WTC11 (cell line): ENCODE measurements at regions not wholly inside any gene's neighbourhood (a gene's known extent, or its start where the extent isn't known, plus 50 kb on each side); places are given as distances from the start of the nearest gene placed in this dataset.

Source experiments
- ATAC-seq: fragments of 200-7000 bp; cut with Tn5 transposase; 2 replicates; pipeline ENCODE4 v1.10.0; 2021; ENCODE audit warnings: mild to moderate bottlenecking, moderate library complexity
- CTCF ChIA-PET: fragments of 300-600 bp; sonication (Branson Sonifier 250); formaldehyde crosslinking; loops from one replicate; lab custom pipeline; 2021; ENCODE audit warnings: antibody characterized with exemption; lab: Charles Lee
- POLR2A ChIA-PET: fragments of 350-600 bp; sonication (Branson Sonifier 250); formaldehyde crosslinking; loops from one replicate; lab custom pipeline; 2021; ENCODE audit warnings: antibody characterized with exemption; lab: Charles Lee
- DNase-seq: peaks from one replicate; pipeline ENCODE4 v3.0.0; 2021; ENCODE audit warnings: low spot score
- H3K27ac Mint-ChIP-seq: 2 replicates; pipeline ENCODE4 v1.8.0; 2021; ENCODE audit warnings: mixed read lengths
- H3K27me3 Mint-ChIP-seq: 2 replicates; pipeline ENCODE4 v1.8.0; 2021; ENCODE audit warnings: low read depth, mild to moderate bottlenecking, moderate library complexity, mixed read lengths
- H3K36me3 Mint-ChIP-seq: 2 replicates; pipeline ENCODE4 v1.8.0; 2021; ENCODE audit warnings: mixed read lengths
- H3K4me1 Mint-ChIP-seq: 2 replicates; pipeline ENCODE4 v1.8.0; 2022; ENCODE audit warnings: mixed read lengths
- H3K4me3 Mint-ChIP-seq: 2 replicates; pipeline ENCODE4 v1.8.0; 2021; ENCODE audit warnings: mild to moderate bottlenecking, moderate library complexity, mixed read lengths
- H3K9me3 Mint-ChIP-seq: 2 replicates; pipeline ENCODE4 v1.8.0; 2021; ENCODE audit warnings: mixed read lengths
- CREB1 ChIP-seq: sonication (generic); formaldehyde crosslinking; IDR thresholded peaks from 2 replicates; pipeline ENCODE4 v1.8.0; 2023; ENCODE audit warnings: mild to moderate bottlenecking, missing genetic modification reagents
- ETV6 ChIP-seq: sonication (generic); formaldehyde crosslinking; IDR thresholded peaks from 2 replicates; pipeline ENCODE4 v1.8.1; 2022; ENCODE audit warnings: mild to moderate bottlenecking, missing genetic modification reagents
- FOXK1 ChIP-seq: sonication (generic); formaldehyde crosslinking; IDR thresholded peaks from 2 replicates; pipeline ENCODE4 v1.8.0; 2022; ENCODE audit warnings: mild to moderate bottlenecking, moderate library complexity, missing genetic modification reagents
- JUN ChIP-seq: sonication (generic); formaldehyde crosslinking; IDR thresholded peaks from 2 replicates; pipeline ENCODE4 v1.8.0; 2023; ENCODE audit warnings: mild to moderate bottlenecking, missing genetic modification reagents
- NR2C2 ChIP-seq: sonication (generic); formaldehyde crosslinking; IDR thresholded peaks from 2 replicates; pipeline ENCODE4 v1.8.0; 2022; ENCODE audit warnings: mild to moderate bottlenecking, missing genetic modification reagents
- NR3C1 ChIP-seq: sonication (generic); formaldehyde crosslinking; conservative IDR thresholded peaks from 2 replicates; pipeline ENCODE4 v1.8.1; 2023; ENCODE audit warnings: low read depth, mild to moderate bottlenecking, missing genetic modification reagents
- OVOL2 ChIP-seq: fragments of 250-450 bp; sonication (Bioruptor Pico); IDR thresholded peaks from 2 replicates; pipeline ENCODE4 v1.9.0; 2021; ENCODE audit warnings: mild to moderate bottlenecking, borderline replicate concordance
- USF1 ChIP-seq: sonication (generic); formaldehyde crosslinking; IDR thresholded peaks from 2 replicates; pipeline ENCODE4 v1.8.0; 2022; ENCODE audit warnings: mild to moderate bottlenecking, missing genetic modification reagents
- ZBTB43 ChIP-seq: sonication (generic); formaldehyde crosslinking; IDR thresholded peaks from 2 replicates; pipeline ENCODE4 v1.8.1; 2023; ENCODE audit warnings: mild to moderate bottlenecking, missing genetic modification reagents
- ZNF138 ChIP-seq: sonication (generic); formaldehyde crosslinking; conservative IDR thresholded peaks from 2 replicates; pipeline ENCODE4 v1.8.1; 2022; ENCODE audit warnings: mild to moderate bottlenecking, moderate library complexity, missing genetic modification reagents
- ZNF671 ChIP-seq: fragments of 250-450 bp; sonication (Bioruptor Pico); IDR thresholded peaks from 2 replicates; pipeline ENCODE4 v1.8.0; 2021; ENCODE audit warnings: mild to moderate bottlenecking
- TF ChIP-seq, protein P1 (sequence below): fragments of 250-450 bp; sonication (Bioruptor Pico); IDR thresholded peaks from 2 replicates; pipeline ENCODE4 v1.9.0; 2021; ENCODE audit warnings: mild to moderate bottlenecking
- TF ChIP-seq, protein P2 (sequence below): sonication (generic); formaldehyde crosslinking; IDR thresholded peaks from 2 replicates; pipeline ENCODE4 v1.8.0; 2023; ENCODE audit warnings: missing genetic modification reagents, mild to moderate bottlenecking, borderline replicate concordance
- TF ChIP-seq, protein P3 (sequence below): sonication (generic); formaldehyde crosslinking; IDR thresholded peaks from 2 replicates; pipeline ENCODE4 v1.8.1; 2022; ENCODE audit warnings: mild to moderate bottlenecking, missing genetic modification reagents, moderate library complexity, borderline replicate concordance

DNA sequence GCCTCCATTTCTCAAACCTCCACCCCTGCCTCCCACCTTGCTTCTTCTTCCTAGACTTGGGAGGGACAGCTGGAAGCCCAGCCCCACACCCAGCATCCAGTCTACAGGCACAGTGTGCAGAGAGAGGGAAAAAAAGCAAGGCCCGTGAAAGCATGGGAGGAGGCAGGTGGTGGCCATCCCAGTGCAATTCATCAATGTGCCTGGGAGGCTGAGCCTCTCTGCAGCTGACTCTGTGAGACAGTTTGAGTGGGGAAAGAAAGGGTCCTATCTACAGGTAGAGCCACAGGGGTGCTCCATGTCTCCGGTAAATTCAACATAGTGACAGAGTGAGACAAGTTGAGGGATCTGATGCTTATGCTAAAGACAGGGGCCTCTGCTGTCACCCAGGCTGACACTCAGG, 340.6 kb downstream of the DYSF start:
- ATAC-seq (no peak), DNase-seq (no peak)
- ChIA-PET CTCF (interaction anchor here (1.1 kb wide), 1 partner anchor 245 kb away, joined by 4 read pairs; no protein-coding TSS in a partner anchor), POLR2A (no interaction called here)
- H3K4me1 Mint-ChIP-seq: peaks cover 4% of the 10 kb centered on the region; the same call in 1 of the 2 replicates
- no peaks in the 10 kb centered on the region for H3K36me3 Mint-ChIP-seq
- H3K27me3 Mint-ChIP-seq: no peaks in the 10 kb centered on the region; the same call in 1 of the 2 replicates
- H3K27ac Mint-ChIP-seq: no peak overlapping the region
- TF ChIP-seq USF1 (CRISPR knock-in tag): no peak
- TF ChIP-seq ZBTB43: no peak
- TF ChIP-seq NR2C2: no peak
- TF ChIP-seq OVOL2 (CRISPR knock-in tag): no peak
- TF ChIP-seq ZNF138 (CRISPR knock-in tag): no peak
- no peak for TF ChIP-seq FOXK1 (CRISPR knock-in tag)
- no peak for TF ChIP-seq CREB1 (CRISPR knock-in tag)
- no peak for TF ChIP-seq ZNF671
- no peak for TF ChIP-seq JUN (CRISPR knock-in tag)
- TF ChIP-seq, protein P1, sequence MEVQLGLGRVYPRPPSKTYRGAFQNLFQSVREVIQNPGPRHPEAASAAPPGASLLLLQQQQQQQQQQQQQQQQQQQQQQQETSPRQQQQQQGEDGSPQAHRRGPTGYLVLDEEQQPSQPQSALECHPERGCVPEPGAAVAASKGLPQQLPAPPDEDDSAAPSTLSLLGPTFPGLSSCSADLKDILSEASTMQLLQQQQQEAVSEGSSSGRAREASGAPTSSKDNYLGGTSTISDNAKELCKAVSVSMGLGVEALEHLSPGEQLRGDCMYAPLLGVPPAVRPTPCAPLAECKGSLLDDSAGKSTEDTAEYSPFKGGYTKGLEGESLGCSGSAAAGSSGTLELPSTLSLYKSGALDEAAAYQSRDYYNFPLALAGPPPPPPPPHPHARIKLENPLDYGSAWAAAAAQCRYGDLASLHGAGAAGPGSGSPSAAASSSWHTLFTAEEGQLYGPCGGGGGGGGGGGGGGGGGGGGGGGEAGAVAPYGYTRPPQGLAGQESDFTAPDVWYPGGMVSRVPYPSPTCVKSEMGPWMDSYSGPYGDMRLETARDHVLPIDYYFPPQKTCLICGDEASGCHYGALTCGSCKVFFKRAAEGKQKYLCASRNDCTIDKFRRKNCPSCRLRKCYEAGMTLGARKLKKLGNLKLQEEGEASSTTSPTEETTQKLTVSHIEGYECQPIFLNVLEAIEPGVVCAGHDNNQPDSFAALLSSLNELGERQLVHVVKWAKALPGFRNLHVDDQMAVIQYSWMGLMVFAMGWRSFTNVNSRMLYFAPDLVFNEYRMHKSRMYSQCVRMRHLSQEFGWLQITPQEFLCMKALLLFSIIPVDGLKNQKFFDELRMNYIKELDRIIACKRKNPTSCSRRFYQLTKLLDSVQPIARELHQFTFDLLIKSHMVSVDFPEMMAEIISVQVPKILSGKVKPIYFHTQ (CRISPR knock-in tag): no peak
- no peaks in the 10 kb centered on the region for H3K9me3 Mint-ChIP-seq
- no peak overlapping the region for H3K4me3 Mint-ChIP-seq

GRCh38 chr2:71792926-71793761, 339.8 kb downstream of the DYSF start:
- H3K36me3 Mint-ChIP-seq: no peaks in the 10 kb centered on the region
- H3K4me1 Mint-ChIP-seq: peaks cover 4% of the 10 kb centered on the region; the same call in 1 of the 2 replicates
- H3K9me3 Mint-ChIP-seq: no peaks in the 10 kb centered on the region
- no peak for DNase-seq
- POLR2A ChIA-PET: no interaction called here
- H3K27me3 Mint-ChIP-seq: no peaks in the 10 kb centered on the region; the same call in 1 of the 2 replicates
- no peak overlapping the region for H3K27ac Mint-ChIP-seq
- TF ChIP-seq, protein P2, sequence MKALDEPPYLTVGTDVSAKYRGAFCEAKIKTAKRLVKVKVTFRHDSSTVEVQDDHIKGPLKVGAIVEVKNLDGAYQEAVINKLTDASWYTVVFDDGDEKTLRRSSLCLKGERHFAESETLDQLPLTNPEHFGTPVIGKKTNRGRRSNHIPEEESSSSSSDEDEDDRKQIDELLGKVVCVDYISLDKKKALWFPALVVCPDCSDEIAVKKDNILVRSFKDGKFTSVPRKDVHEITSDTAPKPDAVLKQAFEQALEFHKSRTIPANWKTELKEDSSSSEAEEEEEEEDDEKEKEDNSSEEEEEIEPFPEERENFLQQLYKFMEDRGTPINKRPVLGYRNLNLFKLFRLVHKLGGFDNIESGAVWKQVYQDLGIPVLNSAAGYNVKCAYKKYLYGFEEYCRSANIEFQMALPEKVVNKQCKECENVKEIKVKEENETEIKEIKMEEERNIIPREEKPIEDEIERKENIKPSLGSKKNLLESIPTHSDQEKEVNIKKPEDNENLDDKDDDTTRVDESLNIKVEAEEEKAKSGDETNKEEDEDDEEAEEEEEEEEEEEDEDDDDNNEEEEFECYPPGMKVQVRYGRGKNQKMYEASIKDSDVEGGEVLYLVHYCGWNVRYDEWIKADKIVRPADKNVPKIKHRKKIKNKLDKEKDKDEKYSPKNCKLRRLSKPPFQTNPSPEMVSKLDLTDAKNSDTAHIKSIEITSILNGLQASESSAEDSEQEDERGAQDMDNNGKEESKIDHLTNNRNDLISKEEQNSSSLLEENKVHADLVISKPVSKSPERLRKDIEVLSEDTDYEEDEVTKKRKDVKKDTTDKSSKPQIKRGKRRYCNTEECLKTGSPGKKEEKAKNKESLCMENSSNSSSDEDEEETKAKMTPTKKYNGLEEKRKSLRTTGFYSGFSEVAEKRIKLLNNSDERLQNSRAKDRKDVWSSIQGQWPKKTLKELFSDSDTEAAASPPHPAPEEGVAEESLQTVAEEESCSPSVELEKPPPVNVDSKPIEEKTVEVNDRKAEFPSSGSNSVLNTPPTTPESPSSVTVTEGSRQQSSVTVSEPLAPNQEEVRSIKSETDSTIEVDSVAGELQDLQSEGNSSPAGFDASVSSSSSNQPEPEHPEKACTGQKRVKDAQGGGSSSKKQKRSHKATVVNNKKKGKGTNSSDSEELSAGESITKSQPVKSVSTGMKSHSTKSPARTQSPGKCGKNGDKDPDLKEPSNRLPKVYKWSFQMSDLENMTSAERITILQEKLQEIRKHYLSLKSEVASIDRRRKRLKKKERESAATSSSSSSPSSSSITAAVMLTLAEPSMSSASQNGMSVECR (CRISPR knock-in tag): no peak
- no peak for TF ChIP-seq ETV6 (CRISPR knock-in tag)
- TF ChIP-seq ZNF138 (CRISPR knock-in tag): no peak
- no peak for TF ChIP-seq NR3C1 (CRISPR knock-in tag)
- TF ChIP-seq, protein P3, sequence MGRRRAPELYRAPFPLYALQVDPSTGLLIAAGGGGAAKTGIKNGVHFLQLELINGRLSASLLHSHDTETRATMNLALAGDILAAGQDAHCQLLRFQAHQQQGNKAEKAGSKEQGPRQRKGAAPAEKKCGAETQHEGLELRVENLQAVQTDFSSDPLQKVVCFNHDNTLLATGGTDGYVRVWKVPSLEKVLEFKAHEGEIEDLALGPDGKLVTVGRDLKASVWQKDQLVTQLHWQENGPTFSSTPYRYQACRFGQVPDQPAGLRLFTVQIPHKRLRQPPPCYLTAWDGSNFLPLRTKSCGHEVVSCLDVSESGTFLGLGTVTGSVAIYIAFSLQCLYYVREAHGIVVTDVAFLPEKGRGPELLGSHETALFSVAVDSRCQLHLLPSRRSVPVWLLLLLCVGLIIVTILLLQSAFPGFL (CRISPR knock-in tag): no peak
- CTCF ChIA-PET: no interaction called here
- no peak overlapping the region for H3K4me3 Mint-ChIP-seq
- no peak for ATAC-seq
